ENCODE measurements at regions not wholly inside any gene's neighbourhood (a gene's known extent, or its start where the extent isn't known, plus 50 kb on each side); places are given as distances from the start of the nearest gene placed in this dataset.

- 67% methylated on average over 2 of the region's 2 CpGs; no CpG with 5 or more reads in 1 of the 2 experiments for WGBS, 2 experiments (ENCODE audit: extremely low coverage in 1 of 2, insufficient coverage in 1 of 2, insufficient read length in 1 of 2, insufficient replicate concordance in 2 of 2, low coverage in 1 of 2, low lambda C conversion rate in 2 of 2, missing lambda C conversion rate in 1 of 2)
- Histone ChIP-seq H4K91ac (replicated peaks; ENCODE audit: insufficient read length, low read length) (no peak overlapping the region), H3K18ac (ENCODE audit: extremely low read depth, low read length) (no peak overlapping the region), H3K4me3 (ENCODE audit: extremely low read depth in 1 of 4, insufficient read depth in 2 of 4, low read depth in 3 of 4, low read length in 4 of 4) (no peak overlapping the region), H3K36me3 (ENCODE audit: control insufficient read depth in 2 of 4, insufficient read depth in 4 of 4, low read length in 3 of 4) (no peaks in the 10 kb centered on the region), H3K79me2 (ENCODE audit: control insufficient read depth in 1 of 2, insufficient read depth in 2 of 2, low read length in 2 of 2) (no peaks in the 10 kb centered on the region), H2BK120ac (replicated peaks; ENCODE audit: low read depth, low read length) (no peak overlapping the region), H3K56ac (replicated peaks; ENCODE audit: insufficient read length, low read depth, low read length) (no peak overlapping the region), H4K20me1 (replicated peaks in 1 of 2; ENCODE audit: control insufficient read depth in 1 of 2, insufficient read depth in 2 of 2, low read length in 2 of 2) (no peaks in the 10 kb centered on the region), H3K27me3 (replicated peaks in 1 of 4; ENCODE audit: control insufficient read depth in 3 of 4, extremely low read depth in 1 of 4, insufficient read depth in 3 of 4, low read length in 3 of 4) (no peaks in the 10 kb centered on the region), H2BK5ac (ENCODE audit: low read depth, low read length) (no peak overlapping the region), H2AFZ (ENCODE audit: low read length) (no peak overlapping the region), H3K4me2 (ENCODE audit: insufficient read depth in 1 of 2, low read depth in 2 of 2, low read length in 2 of 2) (no peak overlapping the region), H4K5ac (ENCODE audit: insufficient read length, low read depth, low read length) (no peak overlapping the region), H2BK15ac (ENCODE audit: low read length) (no peak overlapping the region), H3K9me3 (ENCODE audit: insufficient read depth in 2 of 2, low read depth in 1 of 2, low read length in 1 of 2) (no peaks in the 10 kb centered on the region), H3K4me1 (replicated peaks in 1 of 4; ENCODE audit: control insufficient read depth in 3 of 4, insufficient read depth in 4 of 4, low read length in 3 of 4) (no peaks in the 10 kb centered on the region), H2BK12ac (ENCODE audit: low read depth, low read length) (no peak overlapping the region), H2AK5ac (ENCODE audit: low read depth, low read length) (no peak overlapping the region), H3K9ac (replicated peaks in 1 of 4; ENCODE audit: extremely low read depth in 1 of 4, low read depth in 3 of 4, low read length in 3 of 4) (no peak overlapping the region), H3K14ac (ENCODE audit: insufficient read length) (no peak overlapping the region), H3K27ac (ENCODE audit: low read depth, low read length) (no peak overlapping the region), H3K79me1 (ENCODE audit: low read depth, low read length) (no peaks in the 10 kb centered on the region), H3K23me2 (ENCODE audit: low read depth, low read length) (no peaks in the 10 kb centered on the region), H4K8ac (ENCODE audit: extremely low read depth, insufficient read depth, low read length) (no peak overlapping the region), H2BK20ac (ENCODE audit: low read length) (no peak overlapping the region), H3K23ac (ENCODE audit: insufficient read length) (no peak overlapping the region), H3K4ac (replicated peaks; ENCODE audit: insufficient read length, low read depth, low read length) (no peak overlapping the region)
- ChIA-PET POLR2A (ENCODE audit: partially characterized antibody) (no interaction called here), CTCF (ENCODE audit: partially characterized antibody) (no interaction called here)
- no peak for FAIRE-seq
- no peak for DNase-seq (ENCODE audit: low read depth in 1 of 2, low spot score in 2 of 2)
- TF ChIP-seq E2F6 (IDR thresholded peaks at IDR 0.05), result no peak
- TF ChIP-seq KDM5A (IDR thresholded peaks at IDR 0.05; ENCODE audit: low read length), result no peak
- no peak for TF ChIP-seq USF2 (IDR thresholded peaks at IDR 0.05; ENCODE audit: low read length)
- TF ChIP-seq RFX5 (IDR thresholded peaks at IDR 0.05; ENCODE audit: borderline replicate concordance, low read depth, low read length), result no peak
- no peak for TF ChIP-seq SIX5 (IDR thresholded peaks at IDR 0.05; ENCODE audit: low read depth, low read length)
- no peak for TF ChIP-seq SP2 (IDR thresholded peaks at IDR 0.05; ENCODE audit: low read length)
- no peak for TF ChIP-seq BCL11A (IDR thresholded peaks at IDR 0.05; ENCODE audit: low read depth in 2 of 2, low read length in 2 of 2)
- TF ChIP-seq RXRA (IDR thresholded peaks at IDR 0.05; ENCODE audit: insufficient read depth, low read depth, low read length), result no peak
- no peak for TF ChIP-seq CREB1 (IDR thresholded peaks at IDR 0.05)
- no peak for TF ChIP-seq CHD1 (IDR thresholded peaks at IDR 0.05; ENCODE audit: low read depth, low read length)
- TF ChIP-seq TCF12 (IDR thresholded peaks at IDR 0.05; ENCODE audit: low read depth, low read length), result no peak
- no peak for TF ChIP-seq JUND (IDR thresholded peaks at IDR 0.05; ENCODE audit: low read length)
- TF ChIP-seq SP1 (IDR thresholded peaks at IDR 0.05; ENCODE audit: low read depth, low read length), result no peak
- TF ChIP-seq CBX8 (IDR thresholded peaks at IDR 0.05; ENCODE audit: borderline replicate concordance, low read depth, low read length), result no peak
- TF ChIP-seq SIN3A (conservative IDR thresholded peaks at IDR 0.05 in 1 of 2, IDR thresholded peaks at IDR 0.05 in 1 of 2; ENCODE audit: low read depth in 1 of 2, low read length in 2 of 2), result no peak
These were observed 310.6 kb upstream of the PTBP2 start for GRCh38 chr1:96411006-96411405.

All from H1 (cell line).